T-helper 9 cell (primary cell): ENCODE measurements at regions not wholly inside any gene's neighbourhood (a gene's known extent, or its start where the extent isn't known, plus 50 kb on each side); places are given as distances from the start of the nearest gene placed in this dataset.

Source experiments
- DNase-seq: peaks from one replicate; pipeline ENCODE4 v3.0.0-alpha.2; 2020

- no peak for DNase-seq
Observed at GRCh38 chr16:6988846-6989245, 343.8 kb upstream of the RBFOX1 start.

- no peak for DNase-seq
Observed at GRCh38 chr16:6977916-6978315, 354.7 kb upstream of the RBFOX1 start.

- DNase-seq: no peak
Observed at GRCh38 chr16:6977291-6977690, 355.4 kb upstream of the RBFOX1 start.

- DNase-seq: no peak
Observed at GRCh38 chr16:6976716-6977115, 355.9 kb upstream of the RBFOX1 start.

GRCh38 chr16:6970171-6970857, 362.3 kb upstream of the RBFOX1 start:
- no peak for DNase-seq

GRCh38 chr16:6969594-6969993, 363.1 kb upstream of the RBFOX1 start:
- no peak for DNase-seq

- no peak for DNase-seq
Observed at GRCh38 chr16:6967796-6968320, 364.8 kb upstream of the RBFOX1 start.

- no peak for DNase-seq
Observed at GRCh38 chr16:6966925-6967324, 365.7 kb upstream of the RBFOX1 start.

GRCh38 chr16:6964679-6965078, 368.0 kb upstream of the RBFOX1 start:
- DNase-seq: no peak

GRCh38 chr16:6961704-6962103, 370.9 kb upstream of the RBFOX1 start:
- no peak for DNase-seq

- DNase-seq: no peak
Observed at GRCh38 chr16:6958184-6958583, 374.5 kb upstream of the RBFOX1 start.

- no peak for DNase-seq
Observed at GRCh38 chr16:6957681-6958080, 375.0 kb upstream of the RBFOX1 start.

GRCh38 chr16:6956511-6956910, 376.1 kb upstream of the RBFOX1 start:
- DNase-seq: no peak

- DNase-seq: no peak
Observed at GRCh38 chr16:6955303-6955702, 377.3 kb upstream of the RBFOX1 start.

GRCh38 chr16:6949240-6949639, 383.4 kb upstream of the RBFOX1 start:
- DNase-seq: no peak

- no peak for DNase-seq
Observed at GRCh38 chr16:6947291-6947690, 385.4 kb upstream of the RBFOX1 start.

- DNase-seq: no peak
Observed at GRCh38 chr16:6946802-6947201, 385.8 kb upstream of the RBFOX1 start.

- DNase-seq: no peak
Observed at GRCh38 chr16:6946106-6946505, 386.5 kb upstream of the RBFOX1 start.

GRCh38 chr16:6940968-6941367, 391.7 kb upstream of the RBFOX1 start:
- DNase-seq: no peak

GRCh38 chr16:6937641-6938040, 395.0 kb upstream of the RBFOX1 start:
- DNase-seq: no peak

GRCh38 chr16:6932871-6933385, 399.7 kb upstream of the RBFOX1 start:
- DNase-seq: no peak

GRCh38 chr16:6929868-6930267, 402.8 kb upstream of the RBFOX1 start:
- DNase-seq: no peak

GRCh38 chr16:6926762-6927161, 405.9 kb upstream of the RBFOX1 start:
- no peak for DNase-seq

GRCh38 chr16:6926341-6926740, 406.3 kb upstream of the RBFOX1 start:
- no peak for DNase-seq

- DNase-seq: no peak
Observed at GRCh38 chr16:6918646-6919045, 414.0 kb upstream of the RBFOX1 start.
